HG03439 (cell line): ENCODE measurements at regions not wholly inside any gene's neighbourhood (a gene's known extent, or its start where the extent isn't known, plus 50 kb on each side); places are given as distances from the start of the nearest gene placed in this dataset.

Experiments
- ATAC-seq: cut with Tn5 transposase; IDR thresholded peaks from one replicate; pipeline ENCODE4 v1.9.1; 2021; ENCODE audit warnings: mild to moderate bottlenecking, moderate library complexity; ENCODE audit not compliant: unreplicated experiment

GRCh38 chr2:515441-516127 is 161.6 kb downstream of the TMEM18 start:
- ATAC-seq = no peak

GRCh38 chr2:513981-514706 is 163.1 kb downstream of the TMEM18 start:
- ATAC-seq = no peak

GRCh38 chr2:510839-511238 is 166.4 kb downstream of the TMEM18 start:
- ATAC-seq = no peak

GRCh38 chr2:509888-510287 is 167.3 kb downstream of the TMEM18 start:
- no peak for ATAC-seq

GRCh38 chr2:508121-508520 is 169.1 kb downstream of the TMEM18 start:
- no peak for ATAC-seq

- no peak for ATAC-seq
Measured at GRCh38 chr2:506866-507265, 170.3 kb downstream of the TMEM18 start.

GRCh38 chr2:506451-506850 is 170.8 kb downstream of the TMEM18 start:
- ATAC-seq = no peak

GRCh38 chr2:505941-506340 is 171.3 kb downstream of the TMEM18 start:
- no peak for ATAC-seq

GRCh38 chr2:503288-503999 is 173.8 kb downstream of the TMEM18 start:
- no peak for ATAC-seq

- no peak for ATAC-seq
Measured at GRCh38 chr2:502831-503230, 174.4 kb downstream of the TMEM18 start.

GRCh38 chr2:501667-502066 is 175.5 kb downstream of the TMEM18 start:
- no peak for ATAC-seq

- no peak for ATAC-seq
Measured at GRCh38 chr2:501130-501529, 176.1 kb downstream of the TMEM18 start.

GRCh38 chr2:499726-500125 is 177.5 kb downstream of the TMEM18 start:
- no peak for ATAC-seq

- no peak for ATAC-seq
Measured at GRCh38 chr2:498493-499178, 178.6 kb downstream of the TMEM18 start.

- no peak for ATAC-seq
Measured at GRCh38 chr2:497770-498492, 179.3 kb downstream of the TMEM18 start.

GRCh38 chr2:496729-497128 is 180.5 kb downstream of the TMEM18 start:
- ATAC-seq = no peak

GRCh38 chr2:495745-496275 is 181.4 kb downstream of the TMEM18 start:
- ATAC-seq = no peak

GRCh38 chr2:494853-495252 is 182.4 kb downstream of the TMEM18 start:
- ATAC-seq = no peak

GRCh38 chr2:493228-493627 is 184.0 kb downstream of the TMEM18 start:
- ATAC-seq = no peak

GRCh38 chr2:492178-492577 is 185.0 kb downstream of the TMEM18 start:
- ATAC-seq = no peak
